Panc1 (cell line): ENCODE measurements at regions not wholly inside any gene's neighbourhood (a gene's known extent, or its start where the extent isn't known, plus 50 kb on each side); places are given as distances from the start of the nearest gene placed in this dataset.

Source experiments
- ATAC-seq: fragments of 200-7000 bp; cut with Tn5 transposase; 2 replicates; pipeline ENCODE4 v1.9.1; 2020; ENCODE audit warnings: mild to moderate bottlenecking, moderate library complexity
- BruUV-seq: library from RNA; stranded (reverse); fragments of 400-500 nt; replicated peaks from 2 replicates; lab custom pipeline; 2021; lab: Mats Ljungman, UMichigan
- CTCF ChIA-PET: fragments of 300-600 bp; sonication (Branson Sonifier 250); formaldehyde crosslinking; loops from one replicate; lab custom pipeline; 2022; ENCODE audit warnings: antibody characterized with exemption; lab: Charles Lee
- POLR2A ChIA-PET: fragments of 300-600 bp; sonication (Branson Sonifier 250); formaldehyde crosslinking; loops from one replicate; lab custom pipeline; 2022; ENCODE audit warnings: antibody characterized with exemption; lab: Charles Lee
- DNase-seq: peaks from one replicate; pipeline ENCODE4 v3.0.0-alpha.2; 2010; ENCODE audit warnings: low read depth, low spot score
- H3K27ac ChIP-seq: 2 replicates; pipeline ENCODE4 v1.5.1; 2011; ENCODE audit warnings: mild to moderate bottlenecking, low read length, inconsistent platforms
- H3K27me3 ChIP-seq: fragments of 200-500 bp; sonication (Bioruptor generic); 2 replicates; pipeline ENCODE4 v1.6.0; 2014; ENCODE audit warnings: low read length, inconsistent platforms; ENCODE audit not compliant: control insufficient read depth, insufficient read depth
- H3K36me3 ChIP-seq: fragments of 200-500 bp; sonication (Bioruptor generic); 2 replicates; pipeline ENCODE4 v1.5.1; 2014; ENCODE audit warnings: inconsistent platforms, mild to moderate bottlenecking, low read length, moderate library complexity; ENCODE audit not compliant: control insufficient read depth, insufficient read depth
- H3K4me1 ChIP-seq: 2 replicates; pipeline ENCODE4 v1.5.1; 2011; ENCODE audit warnings: inconsistent platforms, mild to moderate bottlenecking, low read length, moderate library complexity; ENCODE audit not compliant: control insufficient read depth, insufficient read depth
- H3K4me3 ChIP-seq, 2 experiments: 2 replicates each; pipeline ENCODE4 v1.5.1; 2011 to 2012; ENCODE audit warnings: low read depth in 2 of 2, low read length in 2 of 2, mild to moderate bottlenecking in 2 of 2, inconsistent platforms in 1 of 2, moderate library complexity in 1 of 2
- H3K9me3 ChIP-seq: fragments of 200-500 bp; sonication (Bioruptor generic); 2 replicates; pipeline ENCODE4 v1.5.1; 2014; ENCODE audit warnings: low read depth, mild to moderate bottlenecking, inconsistent platforms, low read length, moderate library complexity; ENCODE audit not compliant: control insufficient read depth, insufficient read depth
- POLR2AphosphoS5 ChIP-seq: IDR thresholded peaks from 2 replicates; pipeline ENCODE4 v1.6.1; 2012; ENCODE audit warnings: mild to moderate bottlenecking, low read depth, low read length, moderate library complexity
- SIN3A ChIP-seq: IDR thresholded peaks from 2 replicates; pipeline ENCODE4 v1.6.1; 2012; ENCODE audit warnings: low read depth, mild to moderate bottlenecking, low read length, moderate library complexity, borderline replicate concordance; ENCODE audit not compliant: insufficient read depth
- TCF7L2 ChIP-seq: IDR thresholded peaks from 2 replicates; pipeline ENCODE4 v1.6.1; 2011; ENCODE audit warnings: mild to moderate bottlenecking, low read depth, low read length, inconsistent platforms
- in situ Hi-C: cut with HindIII; loops from 2 replicates; pipeline ENCODE4 v1.10.0; 2016; ENCODE audit warnings: low sequenced_read_pairs, low pct_unique_long_range_greater_than_20kb
- intact Hi-C: fragments of 100-400 bp; cut with micrococcal nuclease; formaldehyde crosslinking; loops from one replicate; pipeline ENCODE4 v1.10.0; 2022; ENCODE audit not compliant: unreplicated experiment
- TF ChIP-seq, protein P1 (sequence below): fragments of 450-650 bp; IDR thresholded peaks from 2 replicates; pipeline ENCODE4 v1.5.1; 2017; ENCODE audit warnings: mild to moderate bottlenecking
- TF ChIP-seq, protein P2 (sequence below), 2 experiments: IDR thresholded peaks; 2 replicates each; pipeline ENCODE4 v1.6.1; 2011 to 2012; ENCODE audit warnings: low read depth in 2 of 2, control low read depth in 1 of 2, low read length in 1 of 2, mild to moderate bottlenecking in 1 of 2, moderate library complexity in 1 of 2; ENCODE audit not compliant: insufficient read depth in 1 of 2

DNA sequence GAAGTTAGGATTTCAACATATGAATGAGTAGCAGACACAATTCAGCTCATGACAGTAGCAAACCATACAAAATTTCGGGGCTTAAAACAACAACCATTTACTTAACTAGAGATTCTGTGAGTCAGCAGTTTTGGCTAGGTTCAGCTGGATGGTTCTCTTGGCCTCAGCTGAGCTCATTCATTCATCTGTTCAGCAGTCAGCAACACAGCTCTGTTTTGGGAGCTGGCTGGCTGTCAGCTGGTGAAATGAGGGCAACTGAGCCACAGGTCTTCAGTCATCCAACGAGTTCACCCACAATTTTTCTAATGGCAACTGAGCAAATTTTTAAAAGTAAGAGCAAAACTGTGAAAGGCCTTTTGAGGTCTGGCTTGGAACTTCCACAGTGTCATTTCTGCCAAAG is 2005.1 kb upstream of the AGA start:
- H3K27me3 ChIP-seq = no peaks in the 10 kb centered on the region
- no peaks in the 10 kb centered on the region for H3K4me1 ChIP-seq
- no TSS peak for BruUV-seq
- TF ChIP-seq POLR2AphosphoS5 (no peak), SIN3A (no peak), TCF7L2 (no peak)
- TF ChIP-seq, protein P1, sequence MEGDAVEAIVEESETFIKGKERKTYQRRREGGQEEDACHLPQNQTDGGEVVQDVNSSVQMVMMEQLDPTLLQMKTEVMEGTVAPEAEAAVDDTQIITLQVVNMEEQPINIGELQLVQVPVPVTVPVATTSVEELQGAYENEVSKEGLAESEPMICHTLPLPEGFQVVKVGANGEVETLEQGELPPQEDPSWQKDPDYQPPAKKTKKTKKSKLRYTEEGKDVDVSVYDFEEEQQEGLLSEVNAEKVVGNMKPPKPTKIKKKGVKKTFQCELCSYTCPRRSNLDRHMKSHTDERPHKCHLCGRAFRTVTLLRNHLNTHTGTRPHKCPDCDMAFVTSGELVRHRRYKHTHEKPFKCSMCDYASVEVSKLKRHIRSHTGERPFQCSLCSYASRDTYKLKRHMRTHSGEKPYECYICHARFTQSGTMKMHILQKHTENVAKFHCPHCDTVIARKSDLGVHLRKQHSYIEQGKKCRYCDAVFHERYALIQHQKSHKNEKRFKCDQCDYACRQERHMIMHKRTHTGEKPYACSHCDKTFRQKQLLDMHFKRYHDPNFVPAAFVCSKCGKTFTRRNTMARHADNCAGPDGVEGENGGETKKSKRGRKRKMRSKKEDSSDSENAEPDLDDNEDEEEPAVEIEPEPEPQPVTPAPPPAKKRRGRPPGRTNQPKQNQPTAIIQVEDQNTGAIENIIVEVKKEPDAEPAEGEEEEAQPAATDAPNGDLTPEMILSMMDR = no peak
- TF ChIP-seq, protein P2, sequence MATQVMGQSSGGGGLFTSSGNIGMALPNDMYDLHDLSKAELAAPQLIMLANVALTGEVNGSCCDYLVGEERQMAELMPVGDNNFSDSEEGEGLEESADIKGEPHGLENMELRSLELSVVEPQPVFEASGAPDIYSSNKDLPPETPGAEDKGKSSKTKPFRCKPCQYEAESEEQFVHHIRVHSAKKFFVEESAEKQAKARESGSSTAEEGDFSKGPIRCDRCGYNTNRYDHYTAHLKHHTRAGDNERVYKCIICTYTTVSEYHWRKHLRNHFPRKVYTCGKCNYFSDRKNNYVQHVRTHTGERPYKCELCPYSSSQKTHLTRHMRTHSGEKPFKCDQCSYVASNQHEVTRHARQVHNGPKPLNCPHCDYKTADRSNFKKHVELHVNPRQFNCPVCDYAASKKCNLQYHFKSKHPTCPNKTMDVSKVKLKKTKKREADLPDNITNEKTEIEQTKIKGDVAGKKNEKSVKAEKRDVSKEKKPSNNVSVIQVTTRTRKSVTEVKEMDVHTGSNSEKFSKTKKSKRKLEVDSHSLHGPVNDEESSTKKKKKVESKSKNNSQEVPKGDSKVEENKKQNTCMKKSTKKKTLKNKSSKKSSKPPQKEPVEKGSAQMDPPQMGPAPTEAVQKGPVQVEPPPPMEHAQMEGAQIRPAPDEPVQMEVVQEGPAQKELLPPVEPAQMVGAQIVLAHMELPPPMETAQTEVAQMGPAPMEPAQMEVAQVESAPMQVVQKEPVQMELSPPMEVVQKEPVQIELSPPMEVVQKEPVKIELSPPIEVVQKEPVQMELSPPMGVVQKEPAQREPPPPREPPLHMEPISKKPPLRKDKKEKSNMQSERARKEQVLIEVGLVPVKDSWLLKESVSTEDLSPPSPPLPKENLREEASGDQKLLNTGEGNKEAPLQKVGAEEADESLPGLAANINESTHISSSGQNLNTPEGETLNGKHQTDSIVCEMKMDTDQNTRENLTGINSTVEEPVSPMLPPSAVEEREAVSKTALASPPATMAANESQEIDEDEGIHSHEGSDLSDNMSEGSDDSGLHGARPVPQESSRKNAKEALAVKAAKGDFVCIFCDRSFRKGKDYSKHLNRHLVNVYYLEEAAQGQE (IDR thresholded peaks at IDR 0.05; ENCODE audit: insufficient read depth in 1 of 2, low read depth in 2 of 2, low read length in 1 of 2) = no peak
- H3K9me3 ChIP-seq = no peaks in the 10 kb centered on the region
- ChIA-PET CTCF (no interaction called here), POLR2A (no interaction called here)
- DNase-seq = no peak
- ATAC-seq = no peak
- intact Hi-C loops (no loop called here), in situ Hi-C loops (no loop called here)
- no peaks in the 10 kb centered on the region for H3K36me3 ChIP-seq
- no peak overlapping the region for H3K27ac ChIP-seq
- no peak overlapping the region for H3K4me3 ChIP-seq

DNA sequence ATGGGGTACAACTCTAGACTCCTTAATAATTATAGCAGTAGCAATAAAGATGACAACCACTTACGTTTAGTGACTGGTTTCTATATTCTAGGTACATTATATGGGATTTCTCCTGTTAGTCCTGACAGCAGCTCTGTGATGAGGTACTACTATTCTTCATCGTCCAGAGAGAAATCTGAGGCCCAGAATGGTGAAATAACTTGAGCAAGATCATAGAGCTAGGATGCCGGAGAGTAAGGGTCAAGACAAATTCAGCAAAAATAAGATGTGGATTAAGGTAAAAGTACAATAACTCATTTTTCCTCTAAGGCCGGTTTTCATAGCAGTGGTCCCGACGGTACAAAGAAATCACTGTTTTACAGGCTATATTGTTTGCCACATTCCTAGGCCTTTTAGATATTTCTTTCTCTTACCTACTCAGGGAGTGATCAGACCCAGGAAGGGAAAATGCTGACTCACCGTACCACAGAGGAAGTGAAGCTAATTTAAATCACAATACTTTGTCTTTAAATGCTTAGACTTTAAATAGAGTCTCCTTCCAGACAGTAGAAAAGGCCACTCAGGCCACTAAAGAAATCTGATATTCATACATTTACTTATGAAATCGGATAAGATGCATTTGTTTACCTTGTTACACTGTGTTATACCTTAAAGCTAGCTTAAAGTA is 2023.0 kb upstream of the AGA start:
- Histone ChIP-seq H3K27me3 (no peaks in the 10 kb centered on the region), H3K4me1 (no peaks in the 10 kb centered on the region), H3K36me3 (no peaks in the 10 kb centered on the region), H3K9me3 (no peaks in the 10 kb centered on the region), H3K27ac (no peak overlapping the region), H3K4me3 (no peak overlapping the region)
- TF ChIP-seq POLR2AphosphoS5 (no peak), SIN3A (no peak), TCF7L2 (no peak)
- TF ChIP-seq, protein P2 (IDR thresholded peaks at IDR 0.05; ENCODE audit: insufficient read depth in 1 of 2, low read depth in 2 of 2, low read length in 1 of 2) = no peak
- TF ChIP-seq, protein P1 = no peak
- no peak for ATAC-seq
- POLR2A ChIA-PET = no interaction called here
- in situ Hi-C loops = no loop called here
- no TSS peak for BruUV-seq
- CTCF ChIA-PET = no interaction called here
- DNase-seq = no peak
- intact Hi-C loops = no loop called here
